ENCODE measurements at regions not wholly inside any gene's neighbourhood (a gene's known extent, or its start where the extent isn't known, plus 50 kb on each side); places are given as distances from the start of the nearest gene placed in this dataset.
"Not testable (repeated sequence)": the region's sequence is repeated elsewhere in the genome, so short reads cannot be mapped to it uniquely, and the experiment has no call there.

- no peak for DNase-seq
Observed at GRCh38 chr15:38992506-38992905, 427.9 kb upstream of the RASGRP1 start.

- DNase-seq: no peak
Observed at GRCh38 chr15:38992930-38993329, 428.3 kb upstream of the RASGRP1 start.

GRCh38 chr15:38994310-38994709 is 429.7 kb upstream of the RASGRP1 start:
- DNase-seq: no peak

- no peak for DNase-seq
Observed at GRCh38 chr15:38996111-38996631, 431.6 kb upstream of the RASGRP1 start.

- no peak for DNase-seq
Observed at GRCh38 chr15:38997841-38998240, 433.2 kb upstream of the RASGRP1 start.

GRCh38 chr15:39000008-39000734 is 435.6 kb upstream of the RASGRP1 start:
- no peak for DNase-seq

GRCh38 chr15:39009740-39010139 is 445.1 kb upstream of the RASGRP1 start:
- no peak for DNase-seq

- not testable (repeated sequence) for DNase-seq
Observed at GRCh38 chr15:39011066-39011465, 446.5 kb upstream of the RASGRP1 start.

GRCh38 chr15:39013262-39013661 is 448.6 kb upstream of the RASGRP1 start:
- no peak for DNase-seq

- DNase-seq: no peak
Observed at GRCh38 chr15:39014682-39015081, 450.1 kb upstream of the RASGRP1 start.

GRCh38 chr15:39016706-39017105 is 452.1 kb upstream of the RASGRP1 start:
- DNase-seq: no peak

GRCh38 chr15:39018966-39019365 is 454.4 kb upstream of the RASGRP1 start:
- no peak for DNase-seq

GRCh38 chr15:39021341-39021740 is 456.7 kb upstream of the RASGRP1 start:
- no peak for DNase-seq

- DNase-seq: no peak
Observed at GRCh38 chr15:39022532-39023305, 458.1 kb upstream of the RASGRP1 start.

- no peak for DNase-seq
Observed at GRCh38 chr15:39025321-39025720, 460.7 kb upstream of the RASGRP1 start.

- DNase-seq: no peak
Observed at GRCh38 chr15:39025881-39026280, 461.3 kb upstream of the RASGRP1 start.

- DNase-seq: no peak
Observed at GRCh38 chr15:39028069-39028468, 463.5 kb upstream of the RASGRP1 start.

GRCh38 chr15:39029741-39030140 is 465.1 kb upstream of the RASGRP1 start:
- no peak for DNase-seq

GRCh38 chr15:39030291-39031070 is 465.9 kb upstream of the RASGRP1 start:
- DNase-seq: no peak

GRCh38 chr15:39031596-39031995 is 467.0 kb upstream of the RASGRP1 start:
- no peak for DNase-seq

- DNase-seq: no peak
Observed at GRCh38 chr15:39034816-39035215, 470.2 kb upstream of the RASGRP1 start.

GRCh38 chr15:39037611-39038010 is 473.0 kb upstream of the RASGRP1 start:
- not testable (repeated sequence) for DNase-seq

GRCh38 chr15:39040861-39041260 is 476.2 kb upstream of the RASGRP1 start:
- no peak for DNase-seq

All from CD4-positive, alpha-beta T cell treated with Interleukin-12 subunit alpha and Interleukin-12 subunit beta, for 1 hour (primary cell).